HS-5 (cell line): ENCODE measurements at regions not wholly inside any gene's neighbourhood (a gene's known extent, or its start where the extent isn't known, plus 50 kb on each side); places are given as distances from the start of the nearest gene placed in this dataset.

Experiments
- DNase-seq: peaks from one replicate; pipeline ENCODE4 v3.0.0-alpha.2; 2012; ENCODE audit warnings: low read depth

- no peak for DNase-seq
Measured at GRCh38 chr4:22099896-22100295, 151.3 kb upstream of the KCNIP4 start.

- no peak for DNase-seq
Measured at GRCh38 chr4:22097596-22097995, 149.0 kb upstream of the KCNIP4 start.

GRCh38 chr4:22094217-22094616, 145.6 kb upstream of the KCNIP4 start:
- DNase-seq, result no peak

GRCh38 chr4:22093126-22093525, 144.6 kb upstream of the KCNIP4 start:
- DNase-seq, result no peak

- DNase-seq, result no peak
Measured at GRCh38 chr4:22091906-22092305, 143.3 kb upstream of the KCNIP4 start.

- DNase-seq, result no peak
Measured at GRCh38 chr4:22091352-22091717, 142.8 kb upstream of the KCNIP4 start.

GRCh38 chr4:22090661-22091351, 142.2 kb upstream of the KCNIP4 start:
- DNase-seq, result no peak

GRCh38 chr4:22077571-22077970, 129.0 kb upstream of the KCNIP4 start:
- DNase-seq, result no peak

- no peak for DNase-seq
Measured at GRCh38 chr4:22072726-22073125, 124.2 kb upstream of the KCNIP4 start.

- no peak for DNase-seq
Measured at GRCh38 chr4:22072240-22072639, 123.7 kb upstream of the KCNIP4 start.

GRCh38 chr4:22071749-22072148, 123.2 kb upstream of the KCNIP4 start:
- peak; percentile 47 for DNase-seq

GRCh38 chr4:22070256-22070655, 121.7 kb upstream of the KCNIP4 start:
- DNase-seq, result no peak

GRCh38 chr4:22063613-22064012, 115.0 kb upstream of the KCNIP4 start:
- DNase-seq, result no peak

GRCh38 chr4:22062676-22063075, 114.1 kb upstream of the KCNIP4 start:
- DNase-seq, result no peak

- DNase-seq, result no peak
Measured at GRCh38 chr4:22055954-22056353, 107.4 kb upstream of the KCNIP4 start.

- no peak for DNase-seq
Measured at GRCh38 chr4:22052076-22052475, 103.5 kb upstream of the KCNIP4 start.

- DNase-seq, result no peak
Measured at GRCh38 chr4:22048323-22048722, 99.8 kb upstream of the KCNIP4 start.

- no peak for DNase-seq
Measured at GRCh38 chr4:22047793-22048192, 99.2 kb upstream of the KCNIP4 start.

GRCh38 chr4:22045051-22045630, 96.6 kb upstream of the KCNIP4 start:
- no peak for DNase-seq

- DNase-seq, result no peak
Measured at GRCh38 chr4:22031423-22031822, 82.9 kb upstream of the KCNIP4 start.

GRCh38 chr4:22030881-22031280, 82.3 kb upstream of the KCNIP4 start:
- no peak for DNase-seq

- no peak for DNase-seq
Measured at GRCh38 chr4:22030307-22030706, 81.7 kb upstream of the KCNIP4 start.

- no peak for DNase-seq
Measured at GRCh38 chr4:22029803-22030202, 81.2 kb upstream of the KCNIP4 start.

GRCh38 chr4:22021106-22021505, 72.5 kb upstream of the KCNIP4 start:
- DNase-seq, result no peak
